Fibroblast of pulmonary artery (primary cell): ENCODE measurements at regions not wholly inside any gene's neighbourhood (a gene's known extent, or its start where the extent isn't known, plus 50 kb on each side); places are given as distances from the start of the nearest gene placed in this dataset.
"Not testable (repeated sequence)": the region's sequence is repeated elsewhere in the genome, so short reads cannot be mapped to it uniquely, and the experiment has no call there.

Source experiments
- DNase-seq: peaks from one replicate; pipeline ENCODE4 v3.0.0-alpha.2; 2010; ENCODE audit warnings: low read depth
- H3K4me3 ChIP-seq: replicated peaks from 2 replicates; pipeline ENCODE4 v1.5.1; 2011; ENCODE audit warnings: low read depth, mild to moderate bottlenecking, control low read depth, low read length, moderate library complexity
- CTCF ChIP-seq: IDR thresholded peaks from 2 replicates; pipeline ENCODE4 v1.5.1; 2011; ENCODE audit warnings: mild to moderate bottlenecking, control low read depth, low read length, inconsistent platforms; ENCODE audit errors: missing control alignments

GRCh38 chr11:50088231-50088630 is 55.6 kb downstream of the OR4C45 start:
- no peak for TF ChIP-seq CTCF
- no peak overlapping the region for H3K4me3 ChIP-seq
- no peak for DNase-seq

- no peak for TF ChIP-seq CTCF
- DNase-seq: no peak
- H3K4me3 ChIP-seq: no peak overlapping the region
Observed at GRCh38 chr11:50098186-50098725, 65.6 kb downstream of the OR4C45 start.

GRCh38 chr11:50102916-50103315 is 70.2 kb downstream of the OR4C45 start:
- no peak for TF ChIP-seq CTCF
- DNase-seq: no peak
- H3K4me3 ChIP-seq: no peak overlapping the region

DNA sequence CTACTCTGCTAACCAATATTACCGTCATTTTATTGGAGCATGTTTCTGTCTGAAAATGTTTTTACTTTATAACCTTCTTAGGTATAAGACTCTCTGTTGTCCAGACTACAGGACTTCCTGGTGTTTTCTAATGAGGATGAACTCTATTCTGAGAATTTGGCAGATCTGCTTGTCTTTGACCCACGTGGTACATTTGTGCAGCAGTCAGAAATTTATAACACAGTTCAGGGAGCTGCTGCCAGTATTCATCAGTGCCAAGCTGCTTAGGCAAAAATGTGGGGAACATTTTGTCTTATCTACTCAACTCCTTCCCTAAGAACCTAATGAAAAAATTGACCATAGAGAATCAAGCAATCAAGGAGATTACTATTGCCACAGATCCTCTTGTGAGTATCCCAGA is 108.0 kb downstream of the OR4C45 start:
- H3K4me3 ChIP-seq, DNase-seq: not testable (repeated sequence)

- H3K4me3 ChIP-seq, DNase-seq: not testable (repeated sequence)
Observed at GRCh38 chr11:50146308-50146707, 113.6 kb downstream of the OR4C45 start.

DNA sequence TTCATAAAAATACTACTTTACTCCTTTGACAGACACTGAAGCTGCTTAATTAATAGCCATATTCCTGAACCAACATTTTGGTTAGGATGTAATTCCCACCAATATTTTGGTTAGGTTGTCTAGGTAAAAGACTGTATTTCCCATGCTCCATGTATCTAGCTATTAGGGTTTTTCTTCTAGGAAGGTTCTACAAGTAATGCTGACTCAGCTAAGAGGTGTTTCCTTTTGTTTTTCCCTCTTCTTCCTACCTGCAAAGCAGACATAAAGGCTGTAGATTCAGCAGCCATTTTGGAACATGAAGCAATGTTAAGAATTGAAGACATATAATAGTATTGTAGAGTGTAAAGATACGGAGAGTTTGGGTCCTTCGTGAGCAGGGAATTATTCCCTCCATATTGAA is 115.3 kb downstream of the OR4C45 start:
- H3K4me3 ChIP-seq, DNase-seq: not testable (repeated sequence)

DNA sequence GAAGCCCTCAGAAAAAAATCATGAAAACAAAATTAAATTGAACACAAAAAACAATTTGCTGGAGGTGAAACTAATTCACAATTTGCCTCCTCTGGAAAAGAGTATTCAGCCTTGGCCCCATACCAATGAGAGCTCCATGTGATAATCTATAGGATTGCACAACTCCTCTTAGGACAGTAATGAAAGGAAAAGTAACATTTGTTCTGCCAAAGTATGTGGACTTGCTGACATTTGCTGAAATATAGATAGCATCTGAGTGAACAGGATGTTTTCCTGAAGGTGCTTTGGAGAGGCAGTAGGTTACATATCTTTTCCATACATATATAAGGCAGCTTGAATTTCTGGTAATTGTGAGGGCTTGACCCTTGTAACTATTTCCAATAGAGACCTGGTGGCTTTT is 122.8 kb downstream of the OR4C45 start:
- DNase-seq: no peak
- H3K4me3 ChIP-seq: no peak overlapping the region
- TF ChIP-seq CTCF: no peak

DNA sequence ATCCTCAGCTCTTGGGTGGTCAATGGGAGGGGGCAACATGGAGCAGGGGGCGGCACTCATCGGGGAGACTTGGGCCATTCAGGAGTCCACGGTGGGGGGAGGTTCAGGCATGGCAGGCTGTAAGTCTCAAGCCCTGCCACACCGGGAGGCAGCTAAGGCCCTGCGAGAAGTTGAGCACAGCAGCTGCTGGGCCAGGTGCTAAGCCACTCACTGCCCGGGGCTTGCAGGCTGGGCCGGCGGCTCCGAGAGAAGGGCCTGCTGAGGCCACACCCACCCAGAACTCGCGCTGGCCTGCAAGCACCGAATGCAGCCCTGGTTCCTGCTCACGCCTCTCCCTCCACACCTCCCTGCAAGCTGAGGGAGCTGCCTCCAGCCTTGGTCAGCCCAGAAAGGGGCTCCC is 131.4 kb downstream of the OR4C45 start:
- no peak for TF ChIP-seq CTCF
- no peak overlapping the region for H3K4me3 ChIP-seq
- no peak for DNase-seq

GRCh38 chr11:50169634-50170033 is 137.0 kb downstream of the OR4C45 start:
- H3K4me3 ChIP-seq: no peak overlapping the region
- DNase-seq: no peak
- no peak for TF ChIP-seq CTCF
